Epithelial cell of proximal tubule (primary cell): ENCODE measurements at regions not wholly inside any gene's neighbourhood (a gene's known extent, or its start where the extent isn't known, plus 50 kb on each side); places are given as distances from the start of the nearest gene placed in this dataset.

Experiments used
- DNase-seq: peaks from one replicate; pipeline ENCODE4 v3.0.0-alpha.2; 2011; ENCODE audit warnings: low read depth
- H3K4me3 ChIP-seq: 2 replicates; pipeline ENCODE4 v1.5.1; 2011; ENCODE audit warnings: low read depth, mild to moderate bottlenecking, low read length
- CTCF ChIP-seq: conservative IDR thresholded peaks from 2 replicates; pipeline ENCODE4 v1.5.1; 2012; ENCODE audit warnings: low read depth, mild to moderate bottlenecking, low read length

- TF ChIP-seq CTCF = no peak
Measured at GRCh38 chr3:166199491-166199890, 362.3 kb upstream of the BCHE start.

GRCh38 chr3:166195808-166196207 is 358.6 kb upstream of the BCHE start:
- no peak for TF ChIP-seq CTCF
- H3K4me3 ChIP-seq = no peak overlapping the region
- no peak for DNase-seq

More at GRCh38 chr3:166199491-166199890, 362.3 kb upstream of the BCHE start:
- H3K4me3 ChIP-seq = no peak overlapping the region
- DNase-seq = no peak

GRCh38 chr3:166191411-166191810 is 354.2 kb upstream of the BCHE start:
- TF ChIP-seq CTCF = no peak
- no peak overlapping the region for H3K4me3 ChIP-seq
- DNase-seq = no peak

- H3K4me3 ChIP-seq = no peak overlapping the region
- DNase-seq = peak; percentile 7
Measured at GRCh38 chr3:166190360-166190759, 353.1 kb upstream of the BCHE start.

GRCh38 chr3:166187237-166187636 is 350.0 kb upstream of the BCHE start:
- no peak overlapping the region for H3K4me3 ChIP-seq
- TF ChIP-seq CTCF = no peak
- no peak for DNase-seq

More at GRCh38 chr3:166190360-166190759, 353.1 kb upstream of the BCHE start:
- no peak for TF ChIP-seq CTCF

- no peak for DNase-seq
- H3K4me3 ChIP-seq = no peak overlapping the region
- TF ChIP-seq CTCF = no peak
Measured at GRCh38 chr3:166186003-166186402, 348.8 kb upstream of the BCHE start.

- no peak for DNase-seq
- no peak for TF ChIP-seq CTCF
- H3K4me3 ChIP-seq = no peak overlapping the region
Measured at GRCh38 chr3:166177130-166177529, 339.9 kb upstream of the BCHE start.
